HEK293 (cell line): ENCODE measurements at regions not wholly inside any gene's neighbourhood (a gene's known extent, or its start where the extent isn't known, plus 50 kb on each side); places are given as distances from the start of the nearest gene placed in this dataset.

Experiments used
- SP2 ChIP-seq: fragments of 450-650 bp; formaldehyde crosslinking; IDR thresholded peaks from 2 replicates; pipeline ENCODE4 v1.5.1; 2016; ENCODE audit warnings: missing biosample characterization, missing genetic modification characterization
- TCF7L2 ChIP-seq: IDR thresholded peaks from 2 replicates; pipeline ENCODE4 v1.6.1; 2011; ENCODE audit warnings: low read depth, mild to moderate bottlenecking, inconsistent platforms, low read length, moderate library complexity, borderline replicate concordance
- YY1 ChIP-seq: fragments of 450-650 bp; formaldehyde crosslinking; IDR thresholded peaks from 2 replicates; pipeline ENCODE4 v1.5.1; 2018; ENCODE audit warnings: missing biosample characterization, missing genetic modification characterization
- ZBTB11 ChIP-seq: fragments of 450-650 bp; formaldehyde crosslinking; conservative IDR thresholded peaks from 2 replicates; pipeline ENCODE4 v1.5.1; 2016; ENCODE audit warnings: low read depth, missing biosample characterization, missing genetic modification characterization
- ZBTB21 ChIP-seq: fragments of 450-650 bp; formaldehyde crosslinking; IDR thresholded peaks from 2 replicates; pipeline ENCODE4 v1.5.1; 2017; ENCODE audit warnings: missing biosample characterization, missing genetic modification characterization
- ZBTB8A ChIP-seq: fragments of 450-650 bp; formaldehyde crosslinking; IDR thresholded peaks from 2 replicates; pipeline ENCODE4 v1.5.1; 2016; ENCODE audit warnings: missing biosample characterization, missing genetic modification characterization
- ZNF10 ChIP-seq: fragments of 450-650 bp; formaldehyde crosslinking; IDR thresholded peaks from 2 replicates; pipeline ENCODE4 v1.5.1; 2017; ENCODE audit warnings: missing biosample characterization, missing genetic modification characterization
- ZNF132 ChIP-seq: fragments of 450-650 bp; formaldehyde crosslinking; IDR thresholded peaks from 2 replicates; pipeline ENCODE4 v1.5.1; 2017; ENCODE audit warnings: missing biosample characterization, missing genetic modification characterization, borderline replicate concordance
- ZNF239 ChIP-seq: fragments of 450-650 bp; formaldehyde crosslinking; IDR thresholded peaks from 2 replicates; pipeline ENCODE4 v1.5.1; 2016; ENCODE audit warnings: missing biosample characterization, missing genetic modification characterization
- ZNF777 ChIP-seq: fragments of 450-650 bp; formaldehyde crosslinking; IDR thresholded peaks from 2 replicates; pipeline ENCODE4 v1.5.1; 2017; ENCODE audit warnings: missing biosample characterization, missing genetic modification characterization, borderline replicate concordance
- ZNF830 ChIP-seq: fragments of 450-650 bp; IDR thresholded peaks from 2 replicates; pipeline ENCODE4 v1.5.0; 2018; ENCODE audit warnings: missing biosample characterization, missing genetic modification characterization, low read depth, mild to moderate bottlenecking, moderate library complexity
- TF ChIP-seq, protein P1 (sequence below): fragments of 450-650 bp; formaldehyde crosslinking; IDR thresholded peaks from 2 replicates; pipeline ENCODE4 v1.5.1; 2016; ENCODE audit warnings: missing biosample characterization, missing genetic modification characterization, low read depth
- TF ChIP-seq, protein P2 (sequence below): fragments of 450-650 bp; formaldehyde crosslinking; IDR thresholded peaks from 2 replicates; pipeline ENCODE4 v1.5.1; 2016; ENCODE audit warnings: missing biosample characterization, missing genetic modification characterization

- TF ChIP-seq ZBTB11 (tag by site-specific recombination) = no peak
- TF ChIP-seq, protein P1, sequence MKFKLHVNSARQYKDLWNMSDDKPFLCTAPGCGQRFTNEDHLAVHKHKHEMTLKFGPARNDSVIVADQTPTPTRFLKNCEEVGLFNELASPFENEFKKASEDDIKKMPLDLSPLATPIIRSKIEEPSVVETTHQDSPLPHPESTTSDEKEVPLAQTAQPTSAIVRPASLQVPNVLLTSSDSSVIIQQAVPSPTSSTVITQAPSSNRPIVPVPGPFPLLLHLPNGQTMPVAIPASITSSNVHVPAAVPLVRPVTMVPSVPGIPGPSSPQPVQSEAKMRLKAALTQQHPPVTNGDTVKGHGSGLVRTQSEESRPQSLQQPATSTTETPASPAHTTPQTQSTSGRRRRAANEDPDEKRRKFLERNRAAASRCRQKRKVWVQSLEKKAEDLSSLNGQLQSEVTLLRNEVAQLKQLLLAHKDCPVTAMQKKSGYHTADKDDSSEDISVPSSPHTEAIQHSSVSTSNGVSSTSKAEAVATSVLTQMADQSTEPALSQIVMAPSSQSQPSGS (tag by site-specific recombination) = no peak
- TF ChIP-seq, protein P2, sequence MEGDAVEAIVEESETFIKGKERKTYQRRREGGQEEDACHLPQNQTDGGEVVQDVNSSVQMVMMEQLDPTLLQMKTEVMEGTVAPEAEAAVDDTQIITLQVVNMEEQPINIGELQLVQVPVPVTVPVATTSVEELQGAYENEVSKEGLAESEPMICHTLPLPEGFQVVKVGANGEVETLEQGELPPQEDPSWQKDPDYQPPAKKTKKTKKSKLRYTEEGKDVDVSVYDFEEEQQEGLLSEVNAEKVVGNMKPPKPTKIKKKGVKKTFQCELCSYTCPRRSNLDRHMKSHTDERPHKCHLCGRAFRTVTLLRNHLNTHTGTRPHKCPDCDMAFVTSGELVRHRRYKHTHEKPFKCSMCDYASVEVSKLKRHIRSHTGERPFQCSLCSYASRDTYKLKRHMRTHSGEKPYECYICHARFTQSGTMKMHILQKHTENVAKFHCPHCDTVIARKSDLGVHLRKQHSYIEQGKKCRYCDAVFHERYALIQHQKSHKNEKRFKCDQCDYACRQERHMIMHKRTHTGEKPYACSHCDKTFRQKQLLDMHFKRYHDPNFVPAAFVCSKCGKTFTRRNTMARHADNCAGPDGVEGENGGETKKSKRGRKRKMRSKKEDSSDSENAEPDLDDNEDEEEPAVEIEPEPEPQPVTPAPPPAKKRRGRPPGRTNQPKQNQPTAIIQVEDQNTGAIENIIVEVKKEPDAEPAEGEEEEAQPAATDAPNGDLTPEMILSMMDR (tag by site-specific recombination) = no peak
- TF ChIP-seq ZNF830 (tag by site-specific recombination) = no peak
- no peak for TF ChIP-seq ZNF10 (tag by site-specific recombination)
- no peak for TF ChIP-seq SP2 (tag by site-specific recombination)
- TF ChIP-seq YY1 = no peak
- TF ChIP-seq TCF7L2 = no peak
- TF ChIP-seq ZBTB21 (tag by site-specific recombination) = no peak
- TF ChIP-seq ZNF132 = no peak
- TF ChIP-seq ZBTB8A (tag by site-specific recombination) = no peak
- no peak for TF ChIP-seq ZNF239 (tag by site-specific recombination)
- TF ChIP-seq ZNF777 = no peak
Observed at GRCh38 chr1:197825541-197825940, 50.3 kb upstream of the DENND1B start.
